GM19035 (cell line): ENCODE measurements at regions not wholly inside any gene's neighbourhood (a gene's known extent, or its start where the extent isn't known, plus 50 kb on each side); places are given as distances from the start of the nearest gene placed in this dataset.

Experiments used
- ATAC-seq: cut with Tn5 transposase; IDR thresholded peaks from one replicate; pipeline ENCODE4 v1.9.1; 2021; ENCODE audit not compliant: unreplicated experiment

DNA sequence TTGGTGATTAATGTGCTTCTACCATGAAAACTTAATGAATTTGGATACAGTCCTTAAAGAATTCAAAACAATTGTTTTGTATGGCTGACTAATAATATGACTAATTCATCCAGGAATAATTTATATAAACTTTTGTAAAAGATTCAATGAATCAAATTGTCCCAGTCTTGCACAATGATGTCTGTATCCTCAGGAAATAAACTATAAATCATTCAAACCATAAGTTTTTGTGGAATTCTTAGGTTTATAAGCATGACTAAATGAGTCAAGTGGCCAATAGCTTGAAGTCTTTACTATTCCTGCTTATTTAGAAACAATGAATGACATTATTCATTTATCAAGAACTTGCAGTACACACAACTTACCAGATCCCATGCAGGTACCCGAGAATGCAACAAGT, 935.0 kb upstream of the INTU start:
- no peak for ATAC-seq

DNA sequence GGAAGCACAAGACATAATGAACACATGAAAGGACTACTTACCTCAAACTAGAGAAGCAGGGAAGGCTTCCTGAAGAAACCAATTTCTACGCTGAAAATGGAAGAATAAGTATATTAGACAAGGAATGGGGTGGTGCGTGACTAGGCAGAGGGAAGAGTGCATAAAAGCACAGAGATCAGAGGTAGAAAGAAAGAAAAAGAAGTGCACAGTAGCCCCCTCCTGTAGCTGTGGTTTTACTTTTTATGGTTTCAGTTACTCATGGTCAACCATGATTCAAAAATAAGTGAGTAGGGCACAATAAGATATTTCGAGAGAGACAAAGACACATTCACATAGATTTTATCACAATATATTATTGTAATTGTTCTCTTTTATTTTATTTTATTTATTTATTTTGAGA, 934.5 kb upstream of the INTU start:
- no peak for ATAC-seq

DNA sequence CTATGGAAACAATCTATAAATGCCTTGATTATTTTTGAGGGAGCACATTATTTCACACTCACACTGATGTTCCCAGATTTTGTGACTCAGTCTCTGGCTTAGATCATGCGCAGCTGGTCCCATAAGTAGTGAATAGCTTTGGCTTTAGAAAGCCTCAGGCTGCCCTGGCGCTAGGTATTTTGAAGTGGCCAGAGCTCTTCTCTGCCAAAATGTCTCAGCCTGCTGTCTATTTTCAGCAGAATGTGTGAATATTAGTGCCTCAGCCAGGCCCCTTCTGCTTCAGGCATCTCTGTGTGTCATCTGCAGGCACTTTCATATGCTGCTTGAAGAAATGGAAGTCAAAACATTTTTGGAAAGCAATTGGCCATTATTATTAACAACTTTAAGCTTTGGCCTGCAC, 931.0 kb upstream of the INTU start:
- no peak for ATAC-seq

DNA sequence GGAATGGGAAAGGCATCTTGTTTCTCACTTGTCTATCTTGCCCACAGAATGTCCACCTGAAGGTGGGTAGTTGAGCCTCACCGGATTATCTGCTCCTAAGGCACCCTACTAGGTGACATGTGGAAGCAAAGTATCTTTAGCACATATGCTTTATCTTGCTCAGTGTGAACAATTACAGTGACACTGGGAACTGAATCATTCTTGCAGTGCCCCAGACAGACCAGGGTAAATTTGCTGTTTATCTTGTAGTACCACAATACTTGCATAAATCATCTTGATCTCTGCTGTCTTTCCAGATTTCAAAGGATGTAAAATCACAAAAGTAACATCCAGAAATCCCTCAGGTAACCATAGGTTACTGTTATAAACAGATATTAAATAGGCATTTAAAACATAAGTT, 930.0 kb upstream of the INTU start:
- no peak for ATAC-seq

DNA sequence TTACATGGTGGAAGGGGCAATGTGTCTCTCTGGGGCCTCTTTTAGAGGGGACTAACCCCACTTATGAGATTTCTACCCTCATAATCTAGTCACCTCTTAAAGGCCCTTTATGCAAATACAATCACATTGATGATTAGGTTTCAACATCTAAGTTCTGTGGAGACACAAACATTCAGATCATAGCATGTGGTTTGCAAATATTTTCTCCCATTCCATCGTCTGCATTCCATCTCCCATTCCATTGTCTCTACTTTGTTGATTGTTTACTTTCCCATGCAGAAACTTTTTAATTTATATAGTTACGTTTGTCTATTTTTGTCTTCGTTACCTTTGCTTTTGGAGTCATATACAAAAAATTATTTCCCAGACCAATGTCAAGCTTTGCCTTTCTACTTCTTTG, 927.5 kb upstream of the INTU start:
- no peak for ATAC-seq

DNA sequence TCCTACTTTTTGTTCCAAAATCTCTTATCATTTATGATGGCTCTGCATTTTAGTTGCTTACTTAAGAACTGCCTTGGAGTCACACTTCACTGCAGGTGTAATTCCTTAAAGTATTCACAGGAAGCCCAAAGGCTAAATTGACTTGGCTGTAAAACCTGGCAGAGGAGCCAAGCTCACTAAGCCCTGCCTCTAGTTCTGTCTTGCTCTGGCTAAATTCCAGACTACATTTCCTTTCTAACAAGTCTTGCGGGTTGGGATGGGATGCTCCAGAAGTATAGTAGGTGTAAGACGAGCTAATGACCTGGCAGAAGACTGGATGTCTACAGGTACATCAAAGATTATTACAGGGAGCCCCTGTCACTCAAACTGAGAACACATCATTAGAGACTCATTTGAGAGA, 924.0 kb upstream of the INTU start:
- ATAC-seq = no peak

DNA sequence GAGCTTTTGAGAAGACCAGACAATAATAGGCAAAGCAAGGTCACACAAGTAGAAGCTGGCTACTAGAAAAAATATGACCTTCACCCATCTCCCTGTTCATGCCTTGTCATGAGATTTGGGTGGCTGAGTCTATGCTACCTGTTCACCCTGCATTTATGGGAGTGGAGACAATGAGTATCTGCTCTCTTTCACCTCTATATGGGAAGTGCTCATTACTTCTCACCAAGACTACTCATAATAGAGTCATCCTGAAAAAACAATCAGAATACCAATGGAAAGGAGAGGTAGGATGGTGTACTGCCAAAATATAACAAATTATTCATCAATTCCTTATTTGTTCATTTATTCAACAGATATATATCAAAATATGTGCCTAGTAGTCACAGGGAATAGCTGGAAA, 921.8 kb upstream of the INTU start:
- no peak for ATAC-seq

DNA sequence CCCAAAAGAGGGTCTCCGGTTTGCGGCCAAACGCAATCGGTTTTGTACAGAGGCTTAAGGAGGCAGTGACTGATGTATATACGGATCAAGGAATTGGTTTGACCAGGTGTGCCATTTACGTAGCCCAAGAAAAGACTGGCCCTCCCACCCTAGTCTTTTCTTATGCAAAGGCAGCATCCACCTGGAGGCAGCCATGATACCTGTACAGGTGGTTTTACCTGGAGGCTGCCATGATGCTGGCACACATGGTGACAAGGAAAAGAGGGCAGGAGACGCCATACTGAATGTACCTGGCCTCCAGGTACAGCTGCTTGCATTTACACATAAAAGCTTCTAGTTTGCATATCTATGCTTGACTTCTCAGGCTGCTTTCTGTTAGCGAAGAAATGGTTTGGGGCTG, 917.7 kb upstream of the INTU start:
- no peak for ATAC-seq

DNA sequence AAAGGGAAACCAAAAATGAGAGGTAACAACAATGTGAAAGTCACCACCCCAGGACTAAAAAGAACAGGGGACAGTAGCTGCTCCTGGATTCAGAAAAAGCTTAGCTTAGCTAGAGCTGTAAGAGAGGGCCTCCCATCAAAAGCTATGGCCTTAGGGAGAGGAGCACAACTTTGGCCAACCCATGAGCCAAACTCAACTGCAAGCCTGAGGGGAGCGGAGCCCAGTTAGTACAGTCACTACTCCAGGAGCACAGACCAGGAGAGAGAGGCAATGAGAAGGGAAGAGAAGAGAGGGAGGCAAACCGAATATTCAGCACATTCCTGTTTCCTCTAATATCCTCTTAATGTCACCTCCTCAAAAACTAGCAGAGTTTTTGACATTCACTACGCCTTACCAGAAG, 917.1 kb upstream of the INTU start:
- no peak for ATAC-seq

DNA sequence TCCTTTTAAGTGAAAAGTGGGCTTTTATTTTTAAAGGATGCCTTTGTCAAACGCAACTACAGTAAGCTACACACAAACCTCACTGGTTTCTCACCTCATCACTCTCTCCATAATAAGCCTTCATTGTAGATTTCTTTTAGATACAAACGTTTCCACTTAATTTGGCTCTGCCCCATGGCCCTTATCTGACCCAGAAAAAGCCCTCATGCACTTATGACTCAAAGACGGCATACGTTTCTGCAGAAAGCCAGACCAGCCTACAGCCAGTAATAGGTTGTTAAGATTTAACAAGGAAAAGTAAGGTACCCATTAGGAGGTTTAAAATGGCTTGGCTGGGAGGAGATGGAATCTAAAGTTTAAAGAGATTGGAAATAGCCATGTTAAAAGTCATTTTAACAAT, 914.6 kb upstream of the INTU start:
- ATAC-seq = no peak

DNA sequence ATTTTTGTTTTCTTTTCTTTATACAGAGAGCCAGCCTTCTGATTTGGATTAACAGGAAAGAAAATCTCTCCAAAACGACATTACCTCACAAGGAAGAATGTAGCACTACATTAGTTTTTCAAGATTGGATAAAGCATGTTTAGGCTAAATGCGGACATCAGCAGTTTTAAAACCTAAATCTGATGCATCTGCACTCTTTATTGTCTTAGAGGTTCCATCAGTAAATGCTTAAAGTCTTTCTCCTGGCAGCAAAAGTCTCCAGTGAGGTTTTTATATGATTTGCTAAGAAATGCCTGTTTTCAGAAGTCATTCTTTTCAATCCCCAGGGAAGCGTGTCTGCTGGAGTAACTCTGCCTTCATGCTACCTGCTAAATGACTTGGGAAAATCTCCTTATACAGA, 912.9 kb upstream of the INTU start:
- no peak for ATAC-seq

DNA sequence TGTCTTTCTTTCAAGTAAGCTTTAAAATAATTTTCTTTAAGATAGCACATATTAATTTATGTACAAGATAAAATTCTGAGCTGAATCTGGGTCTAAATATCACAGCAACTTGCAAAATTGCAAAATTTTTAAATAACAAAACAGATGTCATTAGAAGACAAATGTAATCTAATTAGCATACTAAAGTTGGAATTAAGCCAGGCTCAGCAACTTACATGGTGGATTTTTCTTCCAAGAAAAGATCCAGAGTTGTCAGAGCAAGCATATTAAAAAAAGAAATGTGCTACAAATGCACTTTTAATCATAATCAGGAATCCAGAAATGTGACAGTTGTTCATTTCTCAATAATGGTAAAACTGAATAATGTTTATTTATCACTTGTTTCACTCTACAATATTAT, 906.9 kb upstream of the INTU start:
- ATAC-seq = no peak

DNA sequence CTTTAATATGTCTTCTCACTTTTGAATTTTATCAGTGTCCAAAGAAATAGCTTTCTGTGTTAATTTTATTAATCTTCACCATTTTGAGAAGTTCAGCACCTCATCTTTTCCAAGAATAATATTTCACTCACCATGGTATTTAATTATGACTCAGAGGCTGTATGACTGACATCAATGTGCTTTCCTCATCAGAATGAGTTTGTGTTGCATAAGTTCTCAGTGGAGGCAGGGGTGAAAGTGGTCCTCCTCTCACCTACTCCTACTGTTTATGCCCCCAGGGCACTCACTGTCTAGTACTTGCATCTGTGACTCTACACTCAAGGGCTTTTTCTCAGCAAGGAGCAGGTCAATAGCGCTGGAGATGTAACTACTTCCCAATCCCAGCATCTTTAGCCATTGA, 905.3 kb upstream of the INTU start:
- no peak for ATAC-seq

DNA sequence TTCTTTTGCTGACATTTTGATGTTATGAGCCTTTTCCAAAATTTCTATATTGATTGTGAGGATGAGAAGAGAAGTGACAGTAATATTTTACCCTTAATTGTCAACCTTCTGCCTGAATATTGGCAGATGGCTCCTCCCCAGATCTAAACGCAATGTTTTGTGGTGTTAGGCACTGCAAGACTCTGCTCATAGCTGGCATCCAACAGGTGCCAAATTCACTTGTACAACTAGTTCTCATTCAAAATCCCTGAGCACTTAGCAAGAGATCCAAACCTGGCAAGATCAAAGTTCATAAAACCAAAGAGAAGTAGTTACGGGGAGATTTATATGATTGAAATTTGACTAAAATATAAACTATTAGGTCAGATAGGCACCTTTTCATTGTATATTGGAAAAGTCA, 901.7 kb upstream of the INTU start:
- no peak for ATAC-seq

DNA sequence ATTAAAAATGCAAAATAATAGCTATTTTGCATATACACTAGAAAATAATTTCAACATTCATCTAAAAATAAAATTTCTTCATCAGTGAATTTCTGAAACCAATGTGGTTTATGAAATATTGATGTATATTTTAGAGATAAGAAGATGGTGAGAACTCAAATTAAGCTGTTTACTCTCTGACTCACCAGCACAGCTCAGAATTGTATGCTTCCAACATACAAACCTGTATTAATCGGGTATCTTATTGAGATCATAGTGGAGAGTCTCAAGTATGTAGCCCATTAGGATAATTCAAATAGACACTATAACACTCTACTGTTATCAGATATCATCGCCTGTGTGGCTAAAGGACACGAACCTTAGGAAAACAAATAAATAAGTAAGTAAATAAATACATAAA, 899.5 kb upstream of the INTU start:
- ATAC-seq = no peak

DNA sequence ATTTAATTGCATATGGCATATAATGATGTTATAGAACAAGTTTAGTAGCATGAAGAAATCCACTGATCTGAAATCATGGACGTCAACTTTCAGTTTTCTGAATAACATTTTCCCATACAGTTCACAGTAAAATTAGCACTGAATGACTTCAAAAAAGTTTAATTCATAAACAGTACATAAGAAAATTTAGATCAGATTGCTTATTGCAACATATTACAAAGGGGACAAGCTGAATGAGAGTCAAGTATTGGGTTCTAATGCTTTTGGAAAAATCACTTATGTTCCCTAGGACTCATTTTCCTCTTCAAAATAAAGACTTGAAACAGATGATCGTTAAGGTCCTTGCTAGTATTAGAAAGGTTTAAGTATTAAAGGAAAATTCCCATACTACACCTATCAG, 898.3 kb upstream of the INTU start:
- ATAC-seq = no peak

DNA sequence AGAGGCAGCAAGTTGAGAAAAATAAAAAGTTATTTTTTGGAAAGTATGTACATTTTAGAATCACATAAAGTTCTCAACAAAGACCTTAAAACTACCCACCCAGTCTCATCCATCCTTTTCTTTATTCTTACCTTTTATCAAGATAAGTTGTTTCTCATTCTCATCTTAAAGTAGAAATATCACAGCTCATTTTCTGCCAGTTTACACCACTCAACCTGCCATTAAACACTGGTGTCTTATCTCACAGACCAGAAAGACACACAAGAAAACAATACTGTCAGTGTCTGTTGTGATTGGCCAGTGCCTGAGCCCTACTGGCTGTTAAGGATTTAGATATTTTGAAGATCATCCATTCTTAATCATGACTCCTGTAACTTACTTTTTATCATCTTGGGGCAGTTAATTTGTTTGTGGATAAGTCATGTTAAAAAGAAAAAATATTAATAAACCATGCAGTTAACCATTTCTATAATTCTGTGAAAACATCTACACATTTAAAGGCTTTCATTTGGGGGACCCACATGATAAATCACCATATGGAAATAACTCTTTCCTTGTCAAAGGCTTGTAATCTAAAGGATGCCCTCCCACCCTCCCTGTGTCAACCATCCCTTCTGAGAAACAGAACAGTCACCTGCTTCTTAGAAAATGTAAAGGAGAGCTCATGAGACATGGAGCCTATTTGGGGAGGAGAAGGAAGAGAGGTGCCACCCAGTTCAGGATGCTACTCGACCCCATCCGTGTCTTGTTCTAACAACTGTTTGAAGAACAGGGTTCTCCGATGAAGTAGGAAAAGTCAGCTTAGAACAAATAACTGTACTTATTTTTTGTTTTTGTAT, 897.2 kb upstream of the INTU start:
- ATAC-seq = no peak

DNA sequence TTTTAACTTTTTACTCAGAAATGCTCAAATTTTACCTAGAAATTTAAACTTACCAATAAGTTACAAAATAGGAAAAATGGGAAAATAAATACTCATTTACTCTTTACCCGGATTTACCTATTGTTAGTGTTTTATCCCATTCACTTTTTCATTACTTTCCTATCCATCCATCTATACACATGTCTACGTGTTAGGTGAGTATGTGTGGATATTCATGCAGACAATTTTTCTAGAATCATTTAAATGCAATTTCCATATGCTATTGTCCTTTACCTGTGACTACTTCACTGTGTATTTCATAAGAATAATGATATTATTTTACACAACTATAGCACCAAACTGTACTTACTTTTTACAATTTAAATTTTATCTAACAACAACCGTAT, 896.6 kb upstream of the INTU start:
- ATAC-seq = no peak

DNA sequence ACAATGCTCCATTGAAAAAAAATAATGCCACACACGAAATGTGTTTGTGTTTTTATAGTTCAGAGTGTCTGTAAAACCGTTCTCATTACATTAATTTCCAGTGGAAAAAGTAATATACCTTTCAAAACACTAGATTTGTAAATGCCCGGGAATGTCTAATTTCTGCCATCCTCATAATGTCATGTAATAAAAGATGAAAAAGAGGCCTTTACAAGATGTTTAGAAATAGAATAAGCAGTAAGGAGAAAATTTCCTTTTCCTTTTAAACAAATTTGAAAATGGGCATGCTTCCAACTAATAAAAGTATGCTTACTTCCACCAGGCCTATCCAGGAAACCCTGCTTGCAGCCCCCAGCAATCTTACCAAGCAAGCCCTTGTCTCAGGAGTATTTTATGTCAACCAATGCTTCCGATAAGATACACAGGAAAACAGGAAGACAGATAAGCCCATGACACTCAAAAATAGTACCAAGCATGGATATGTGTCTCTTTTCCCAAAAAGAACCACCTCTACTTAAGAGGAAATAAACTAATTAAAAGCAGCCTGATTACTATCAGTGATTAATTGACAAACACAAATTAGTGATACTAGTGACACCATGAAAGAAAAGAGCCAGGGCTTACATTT, 894.7 kb upstream of the INTU start:
- ATAC-seq = no peak

DNA sequence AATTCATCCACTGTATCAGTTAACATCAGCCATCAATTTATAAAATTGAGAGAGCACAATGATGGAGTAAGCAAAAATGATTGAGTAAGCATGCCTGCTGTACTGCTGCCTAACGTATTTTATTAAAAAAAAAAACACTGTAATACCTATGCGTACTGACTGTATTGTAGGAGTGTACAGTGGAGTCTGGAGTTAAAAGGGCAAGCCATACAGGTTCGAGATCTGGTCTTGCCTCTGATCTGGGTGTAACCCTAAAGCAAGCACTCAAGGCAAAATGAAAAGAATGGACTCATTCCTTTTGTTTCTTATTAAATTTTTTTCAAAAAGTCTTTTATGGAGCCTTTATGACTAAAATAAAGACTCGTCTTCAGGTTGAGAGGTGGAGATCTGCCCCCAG, 894.2 kb upstream of the INTU start:
- no peak for ATAC-seq

DNA sequence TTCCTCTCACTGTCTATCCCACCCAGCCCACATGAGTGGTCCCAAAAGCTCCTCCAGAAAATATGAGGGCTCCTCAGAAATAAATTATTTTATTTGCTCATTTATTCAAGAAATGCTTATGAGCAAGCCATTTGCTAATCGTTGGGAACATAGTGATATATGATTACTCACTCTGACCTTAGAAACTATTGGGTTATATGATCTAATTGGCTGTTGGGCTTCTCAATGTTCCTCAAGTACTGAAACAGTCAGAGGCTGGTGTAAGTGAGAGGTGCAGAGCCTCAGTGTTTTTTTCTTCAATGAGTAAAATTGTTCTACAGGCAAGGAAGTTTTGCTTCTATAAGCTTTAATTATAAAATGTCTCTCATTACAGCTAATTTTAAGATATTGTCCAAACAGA, 893.8 kb upstream of the INTU start:
- no peak for ATAC-seq

DNA sequence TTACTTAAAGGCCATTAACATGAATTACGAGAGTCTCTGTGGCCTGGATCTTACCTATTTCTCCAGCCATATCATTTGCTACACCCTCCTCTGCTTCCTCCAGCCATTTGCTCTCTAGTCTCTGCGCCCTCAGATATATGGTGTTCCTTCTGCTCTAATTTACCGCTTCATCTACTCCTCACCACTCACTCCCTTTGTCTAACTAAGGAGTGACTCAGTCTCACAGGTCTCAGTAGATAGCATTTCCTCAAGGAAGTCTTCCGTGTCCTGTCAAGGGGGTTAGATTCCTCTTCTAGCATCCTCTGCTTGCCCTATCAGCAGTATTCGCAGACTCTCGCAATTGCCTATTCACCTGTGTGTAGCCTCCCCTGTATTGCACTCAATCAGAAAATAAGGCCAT, 892.1 kb upstream of the INTU start:
- ATAC-seq = no peak

DNA sequence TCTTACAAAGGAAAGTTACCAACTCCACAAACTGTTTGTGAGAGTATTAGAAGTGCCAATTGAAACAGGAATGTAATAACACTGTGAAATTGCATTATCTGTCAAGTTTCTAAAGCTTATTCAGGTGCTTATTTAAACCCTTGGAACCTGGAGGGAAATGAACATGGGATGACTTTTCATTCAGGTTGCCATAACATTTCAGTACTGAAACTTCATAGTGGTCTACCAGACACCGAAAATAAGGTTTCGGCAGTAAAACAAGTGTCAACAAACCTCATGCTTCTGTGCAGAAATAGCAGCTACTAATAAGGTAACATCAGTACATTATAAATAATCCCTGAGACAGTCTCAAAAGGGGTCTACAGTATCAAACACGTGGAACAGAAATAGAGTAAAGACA, 890.7 kb upstream of the INTU start:
- peak; percentile 70 for ATAC-seq
